SU-DHL-6 (cell line): ENCODE measurements at regions not wholly inside any gene's neighbourhood (a gene's known extent, or its start where the extent isn't known, plus 50 kb on each side); places are given as distances from the start of the nearest gene placed in this dataset.

ENCODE experiments used
- H2AFZ ChIP-seq: fragments of 200-600 bp; sonication (generic); 2 replicates; pipeline ENCODE4 v1.6.1; 2014; ENCODE audit warnings: low read depth, mild to moderate bottlenecking, moderate library complexity, mixed read lengths, antibody characterized with exemption, low read length; ENCODE audit not compliant: severe bottlenecking
- H3F3A ChIP-seq: fragments of 200-600 bp; shearing (Covaris generic); 2 replicates; pipeline ENCODE4 v1.6.0; 2016; ENCODE audit warnings: antibody characterized with exemption, mild to moderate bottlenecking; ENCODE audit not compliant: insufficient read depth
- H3K27ac ChIP-seq: fragments of 200-600 bp; sonication (generic); 2 replicates; pipeline ENCODE4 v1.5.1; 2016; ENCODE audit warnings: low read depth, mild to moderate bottlenecking, low read length, moderate library complexity, mixed read lengths
- H3K27me3 ChIP-seq: fragments of 200-600 bp; sonication (generic), shearing (Covaris generic); 2 replicates; pipeline ENCODE4 v1.6.0; 2014; ENCODE audit warnings: mild to moderate bottlenecking, low read length
- H3K36me3 ChIP-seq: fragments of 200-600 bp; sonication (generic); 2 replicates; pipeline ENCODE4 v1.6.1; 2014; ENCODE audit warnings: mild to moderate bottlenecking, low read length, mixed read lengths
- H3K4me2 ChIP-seq: fragments of 300-600, 200-600 bp; shearing (Covaris generic), sonication (generic); 2 replicates; pipeline ENCODE4 v1.6.0; 2014; ENCODE audit warnings: low read length, low read depth, mild to moderate bottlenecking; ENCODE audit not compliant: poor library complexity, severe bottlenecking
- H3K4me3 ChIP-seq: fragments of 200-600 bp; sonication (generic); 2 replicates; pipeline ENCODE4 v1.5.1; 2014; ENCODE audit warnings: antibody characterized with exemption, low read length, mild to moderate bottlenecking, mixed read lengths; ENCODE audit not compliant: insufficient read depth, poor library complexity, severe bottlenecking
- H3K79me2 ChIP-seq: fragments of 200-600 bp; sonication (generic); 2 replicates; pipeline ENCODE4 v1.6.1; 2014; ENCODE audit warnings: mild to moderate bottlenecking, low read length, moderate library complexity; ENCODE audit not compliant: insufficient read depth
- H3K9ac ChIP-seq: fragments of 200-600 bp; sonication (generic); 2 replicates; pipeline ENCODE4 v1.7.0; 2014; ENCODE audit warnings: mild to moderate bottlenecking, low read length
- H3K9me2 ChIP-seq: fragments of 200-600 bp; sonication (generic); replicated peaks from 2 replicates; pipeline ENCODE4 v1.6.1; 2014; ENCODE audit warnings: low read length; ENCODE audit not compliant: insufficient read depth
- H3K9me3 ChIP-seq: fragments of 200-600 bp; sonication (generic); 2 replicates; pipeline ENCODE4 v1.6.1; 2014; ENCODE audit warnings: low read length, mixed read lengths; ENCODE audit not compliant: insufficient read depth
- H4K20me1 ChIP-seq: fragments of 200-600 bp; sonication (generic); 2 replicates; pipeline ENCODE4 v1.6.1; 2014; ENCODE audit warnings: low read depth, mild to moderate bottlenecking, antibody characterized with exemption, low read length, moderate library complexity, mixed read lengths
- EZH2phosphoT487 ChIP-seq: fragments of 200-600 bp; sonication (generic), shearing (Covaris generic); conservative IDR thresholded peaks from 2 replicates; pipeline ENCODE4 v1.6.1; 2018; ENCODE audit warnings: mild to moderate bottlenecking, antibody characterized with exemption, low read length, moderate library complexity, mixed read lengths
- TF ChIP-seq, protein P1 (sequence below): fragments of 200-600 bp; sonication (generic); IDR thresholded peaks from one replicate; pipeline ENCODE4 v1.5.1; 2017; ENCODE audit warnings: antibody characterized with exemption, mild to moderate bottlenecking, low read length, moderate library complexity; ENCODE audit not compliant: insufficient read depth, poor library complexity, severe bottlenecking

DNA sequence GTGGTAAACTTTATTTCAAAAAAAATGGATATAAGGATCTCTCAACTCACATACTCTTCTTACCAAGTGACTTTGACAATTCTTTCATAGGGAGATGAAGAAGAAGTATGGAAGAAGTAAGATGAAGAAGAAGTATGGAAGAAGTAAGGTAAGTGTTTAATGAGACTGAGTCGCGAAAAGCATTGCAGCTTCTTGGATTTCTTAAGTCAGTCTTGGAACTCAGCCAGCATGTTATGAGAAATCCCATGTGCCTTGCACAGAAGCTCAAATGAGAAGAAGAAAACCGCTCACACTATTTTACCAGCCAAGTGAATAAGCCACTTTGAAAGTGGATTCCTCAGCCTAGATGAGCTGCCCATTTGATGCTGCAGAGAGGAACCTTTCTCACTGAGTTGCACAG, 332.0 kb upstream of the CCDC179 start:
- Histone ChIP-seq H4K20me1 (no peaks in the 10 kb centered on the region), H3K9me3 (no peaks in the 10 kb centered on the region), H3K9ac (no peak overlapping the region), H3K79me2 (no peaks in the 10 kb centered on the region), H3K27ac (no peak overlapping the region), H3K27me3 (no peaks in the 10 kb centered on the region), H3K4me2 (no peak overlapping the region), H3K9me2 (no peaks in the 10 kb centered on the region), H2AFZ (no peak overlapping the region), H3F3A (no peaks in the 10 kb centered on the region), H3K4me3 (no peak overlapping the region), H3K36me3 (no peaks in the 10 kb centered on the region)
- TF ChIP-seq EZH2phosphoT487, result no peak
- TF ChIP-seq, protein P1, sequence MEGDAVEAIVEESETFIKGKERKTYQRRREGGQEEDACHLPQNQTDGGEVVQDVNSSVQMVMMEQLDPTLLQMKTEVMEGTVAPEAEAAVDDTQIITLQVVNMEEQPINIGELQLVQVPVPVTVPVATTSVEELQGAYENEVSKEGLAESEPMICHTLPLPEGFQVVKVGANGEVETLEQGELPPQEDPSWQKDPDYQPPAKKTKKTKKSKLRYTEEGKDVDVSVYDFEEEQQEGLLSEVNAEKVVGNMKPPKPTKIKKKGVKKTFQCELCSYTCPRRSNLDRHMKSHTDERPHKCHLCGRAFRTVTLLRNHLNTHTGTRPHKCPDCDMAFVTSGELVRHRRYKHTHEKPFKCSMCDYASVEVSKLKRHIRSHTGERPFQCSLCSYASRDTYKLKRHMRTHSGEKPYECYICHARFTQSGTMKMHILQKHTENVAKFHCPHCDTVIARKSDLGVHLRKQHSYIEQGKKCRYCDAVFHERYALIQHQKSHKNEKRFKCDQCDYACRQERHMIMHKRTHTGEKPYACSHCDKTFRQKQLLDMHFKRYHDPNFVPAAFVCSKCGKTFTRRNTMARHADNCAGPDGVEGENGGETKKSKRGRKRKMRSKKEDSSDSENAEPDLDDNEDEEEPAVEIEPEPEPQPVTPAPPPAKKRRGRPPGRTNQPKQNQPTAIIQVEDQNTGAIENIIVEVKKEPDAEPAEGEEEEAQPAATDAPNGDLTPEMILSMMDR, result no peak

DNA sequence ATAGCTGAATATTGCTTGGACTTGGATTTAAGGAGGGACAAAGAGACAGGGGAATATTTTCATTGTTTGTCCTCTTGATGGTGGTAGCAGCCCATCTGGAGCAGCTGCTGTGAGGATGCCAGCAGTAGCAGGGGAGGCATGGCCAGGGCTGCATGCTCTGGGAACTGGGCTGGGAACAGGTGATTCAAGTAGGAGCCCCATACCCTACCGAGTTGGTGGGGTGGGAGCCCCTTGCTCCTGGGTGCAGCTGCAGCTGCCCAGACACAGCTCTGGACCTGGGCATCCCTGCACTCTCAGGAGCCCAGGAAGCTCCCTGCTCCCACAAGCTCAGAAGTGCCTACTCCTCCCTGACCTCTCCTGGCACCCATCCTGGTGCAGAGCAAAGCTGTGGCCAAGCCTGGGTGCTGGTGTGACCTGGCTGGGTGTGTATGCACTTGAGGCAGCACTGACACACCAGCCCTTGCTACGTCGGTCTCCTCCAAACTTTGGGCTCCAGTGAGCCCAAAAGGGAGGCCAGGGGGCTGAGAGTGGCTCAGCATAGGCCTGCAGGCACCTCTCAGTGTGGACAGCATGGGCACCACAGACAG, 341.8 kb upstream of the CCDC179 start:
- no peak overlapping the region for H3K4me3 ChIP-seq
- H3K9ac ChIP-seq, result no peak overlapping the region
- H2AFZ ChIP-seq, result no peak overlapping the region
- no peaks in the 10 kb centered on the region for H3K27me3 ChIP-seq
- no peaks in the 10 kb centered on the region for H3K79me2 ChIP-seq
- H3F3A ChIP-seq, result no peaks in the 10 kb centered on the region
- no peak overlapping the region for H3K27ac ChIP-seq
- H3K9me3 ChIP-seq, result peaks cover 29% of the 10 kb centered on the region; the same call in 1 of the 2 replicates
- H3K4me2 ChIP-seq, result no peak overlapping the region
- no peaks in the 10 kb centered on the region for H3K9me2 ChIP-seq
- no peaks in the 10 kb centered on the region for H3K36me3 ChIP-seq
- no peaks in the 10 kb centered on the region for H4K20me1 ChIP-seq
- no peak for TF ChIP-seq EZH2phosphoT487
- TF ChIP-seq, protein P1, result no peak

GRCh38 chr11:23202611-23203010, 342.3 kb upstream of the CCDC179 start:
- H2AFZ ChIP-seq, result no peak overlapping the region
- TF ChIP-seq EZH2phosphoT487, result no peak
- TF ChIP-seq, protein P1, result no peak
- H3K36me3 ChIP-seq, result no peaks in the 10 kb centered on the region
- H3K4me3 ChIP-seq, result no peak overlapping the region
- no peaks in the 10 kb centered on the region for H3K9me2 ChIP-seq
- H3F3A ChIP-seq, result no peaks in the 10 kb centered on the region
- H3K9me3 ChIP-seq, result peaks cover 29% of the 10 kb centered on the region; the same call in 1 of the 2 replicates
- no peak overlapping the region for H3K9ac ChIP-seq
- no peaks in the 10 kb centered on the region for H4K20me1 ChIP-seq
- H3K27me3 ChIP-seq, result no peaks in the 10 kb centered on the region
- H3K27ac ChIP-seq, result no peak overlapping the region
- H3K79me2 ChIP-seq, result no peaks in the 10 kb centered on the region
- H3K4me2 ChIP-seq, result no peak overlapping the region
